Activated T-helper 2 cell treated with anti-CD3 and anti-CD28 coated beads, Interferon-gamma antibody, Interleukin-2, Interleukin-4, amounts not matched to agents 10 μg/mL and 5 μg/mL and 100 μg/mL, durations not matched to agents 14 hours and 24 hours and 36 hours (primary cell): ENCODE measurements at regions not wholly inside any gene's neighbourhood (a gene's known extent, or its start where the extent isn't known, plus 50 kb on each side); places are given as distances from the start of the nearest gene placed in this dataset.
"Not testable (repeated sequence)": the region's sequence is repeated elsewhere in the genome, so short reads cannot be mapped to it uniquely, and the experiment has no call there.

ENCODE experiments used
- DNase-seq: peaks from one replicate; pipeline ENCODE4 v3.0.0; 2021; ENCODE audit warnings: low spot score
- H3K27ac Mint-ChIP-seq: one replicate; pipeline ENCODE4 v1.8.0; 2021; ENCODE audit warnings: mixed read lengths
- H3K27me3 Mint-ChIP-seq: one replicate; pipeline ENCODE4 v1.8.0; 2021; ENCODE audit warnings: low read depth, mixed read lengths
- H3K36me3 Mint-ChIP-seq: one replicate; pipeline ENCODE4 v1.8.0; 2021; ENCODE audit warnings: low read depth, mixed read lengths
- H3K4me1 Mint-ChIP-seq: one replicate; pipeline ENCODE4 v1.8.0; 2021; ENCODE audit warnings: low read depth, mixed read lengths
- H3K4me3 Mint-ChIP-seq: one replicate; pipeline ENCODE4 v1.8.0; 2021; ENCODE audit warnings: low read depth, mild to moderate bottlenecking, moderate library complexity, mixed read lengths
- H3K9me3 Mint-ChIP-seq: one replicate; pipeline ENCODE4 v1.8.0; 2021; ENCODE audit warnings: mixed read lengths
- intact Hi-C: fragments of 100-400 bp; cut with micrococcal nuclease; formaldehyde crosslinking; loops from one replicate; pipeline ENCODE4 v1.15.1; 2023

DNA sequence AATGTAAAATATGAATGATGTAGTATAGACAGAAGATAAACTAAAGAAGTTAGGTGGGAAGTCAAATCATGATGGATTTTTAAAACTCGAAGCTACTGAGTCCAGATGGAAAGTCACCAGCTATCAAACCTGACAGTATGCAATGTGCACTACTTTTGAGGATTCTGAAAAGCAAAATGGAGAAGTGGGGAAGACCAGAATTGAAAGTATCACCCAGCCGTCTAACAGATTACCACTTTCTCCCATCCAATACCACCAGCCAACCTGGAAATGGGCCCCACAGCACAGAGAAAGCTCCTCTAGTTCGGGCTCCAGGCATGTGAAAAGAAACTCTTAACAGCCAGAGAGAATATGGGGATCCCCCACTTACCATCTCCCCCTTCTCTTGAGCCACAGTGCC is 67.9 kb upstream of the SRRM3 start:
- Mint-ChIP-seq H3K9me3 (no peaks in the 10 kb centered on the region), H3K27me3 (no peaks in the 10 kb centered on the region), H3K27ac (peak overlapping the region; percentile 67), H3K4me3 (peak overlapping the region; percentile 45), H3K36me3 (no peaks in the 10 kb centered on the region), H3K4me1 (peaks cover 45% of the 10 kb centered on the region)
- intact Hi-C loops, result loop anchor here (5.0 to 10.0 kb wide), 2 partner anchors 87 to 269 kb away; partner anchors contain the start of genes MDH2 and STYXL1
- no peak for DNase-seq

DNA sequence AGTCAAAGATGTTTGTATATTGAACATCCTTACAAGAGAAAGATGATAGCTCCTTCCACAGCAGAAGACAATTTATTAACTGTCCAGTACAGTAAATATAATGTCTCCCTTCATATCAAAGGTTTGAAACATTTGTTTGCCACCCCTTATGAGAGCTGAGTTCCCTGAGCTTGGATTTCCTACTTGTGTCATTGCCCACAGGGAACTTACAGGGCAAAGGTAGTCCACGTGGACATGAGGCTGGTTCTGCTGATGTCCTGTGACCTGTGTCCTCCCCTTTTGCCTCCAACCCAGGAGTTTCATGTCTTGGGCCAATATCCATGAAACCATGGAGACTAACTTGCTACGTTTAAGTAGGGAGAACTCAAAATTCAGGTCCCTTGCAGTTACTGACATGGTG is 66.4 kb upstream of the SRRM3 start:
- intact Hi-C loops, result loop anchor here (10.0 kb wide), 1 partner anchor 270 kb away; no protein-coding TSS in a partner anchor
- H3K27ac Mint-ChIP-seq, H3K36me3 Mint-ChIP-seq: not testable (repeated sequence)

DNA sequence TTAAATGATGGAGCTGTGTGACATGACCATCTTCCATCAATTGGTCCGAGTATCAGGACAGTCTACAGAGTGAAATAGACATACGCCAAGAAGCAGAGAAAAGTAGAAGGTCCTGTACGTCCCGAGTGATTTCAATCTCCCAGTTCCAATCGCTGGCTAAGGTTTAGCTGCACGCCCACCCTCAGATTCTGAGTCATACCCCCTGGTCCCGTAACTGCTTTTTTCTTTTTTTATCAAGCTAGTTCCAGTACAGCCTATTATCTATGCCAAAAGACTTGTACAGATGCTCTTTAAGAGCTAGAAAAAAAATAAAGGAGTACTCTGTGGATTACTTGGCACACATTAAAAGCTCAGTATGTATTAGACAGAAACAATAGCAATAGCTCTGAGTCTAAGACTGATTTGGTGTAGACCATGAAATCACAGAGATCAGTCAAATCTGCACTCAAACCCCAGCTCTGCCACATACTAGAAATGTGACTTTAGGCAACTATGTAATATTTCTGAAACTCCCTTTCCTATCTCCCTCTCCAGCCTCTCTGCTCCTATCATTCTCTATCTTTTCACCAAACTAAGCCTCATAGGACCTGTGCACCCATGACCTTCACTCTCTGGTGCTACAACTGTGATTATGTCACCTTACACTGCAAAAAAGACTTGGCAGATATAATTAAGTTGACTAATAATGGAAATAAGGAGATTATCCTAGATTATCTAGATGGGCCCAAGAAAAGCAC is 63.0 kb upstream of the SRRM3 start:
- not testable (repeated sequence) for DNase-seq, H3K27me3 Mint-ChIP-seq, H3K27ac Mint-ChIP-seq, H3K9me3 Mint-ChIP-seq, H3K36me3 Mint-ChIP-seq, H3K4me3 Mint-ChIP-seq
- peaks cover 37% of the 10 kb centered on the region for H3K4me1 Mint-ChIP-seq
- intact Hi-C loops, result loop anchor here (10.0 kb wide), 1 partner anchor 274 kb away; no protein-coding TSS in a partner anchor

More for the DNA sequence above, 66.4 kb upstream of the SRRM3 start:
- DNase-seq, H3K9me3 Mint-ChIP-seq, H3K4me3 Mint-ChIP-seq, H3K27me3 Mint-ChIP-seq: not testable (repeated sequence)
- H3K4me1 Mint-ChIP-seq, result peaks cover 51% of the 10 kb centered on the region

DNA sequence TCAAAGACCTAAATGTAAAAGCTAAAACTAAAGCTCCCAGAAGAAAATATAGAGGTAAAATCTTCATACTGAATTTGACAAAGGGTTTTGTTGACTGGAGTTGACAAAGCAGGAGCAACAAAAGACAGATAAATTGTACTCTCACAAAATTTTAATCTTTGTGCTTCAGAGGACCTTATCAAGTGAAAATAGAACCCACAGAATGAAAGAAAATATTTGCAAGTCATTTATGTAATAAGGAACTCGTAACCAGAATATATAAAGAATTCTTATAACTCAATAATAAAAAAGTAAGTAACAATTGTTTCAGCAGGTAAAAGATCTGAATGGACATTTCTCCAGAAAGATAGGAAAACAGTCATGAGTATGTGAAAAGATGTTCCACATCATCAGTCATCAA is 62.0 kb upstream of the SRRM3 start:
- Mint-ChIP-seq H3K36me3 (no peaks in the 10 kb centered on the region), H3K27me3 (no peaks in the 10 kb centered on the region)

DNA sequence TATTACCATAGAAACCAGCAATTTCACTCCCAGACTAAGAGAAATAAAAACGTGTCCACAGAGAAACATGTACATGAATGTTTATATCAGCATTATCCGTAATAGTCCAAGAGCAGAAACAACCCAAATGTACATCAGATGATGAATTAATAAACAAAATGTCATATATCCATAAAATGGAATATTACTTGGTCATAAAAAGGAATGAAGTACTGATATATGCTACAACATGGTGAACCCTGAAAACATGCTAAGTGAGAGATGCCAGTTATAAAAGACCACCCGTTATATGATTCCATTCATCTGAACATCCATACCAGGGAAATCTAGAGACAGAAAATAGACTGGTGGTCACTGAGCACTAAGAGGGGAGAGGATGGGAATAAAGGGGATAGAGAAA is 61.4 kb upstream of the SRRM3 start:
- H3K27ac Mint-ChIP-seq, intact Hi-C loops, H3K36me3 Mint-ChIP-seq: not testable (repeated sequence)

More for the DNA sequence above, 62.0 kb upstream of the SRRM3 start:
- Mint-ChIP-seq H3K4me1 (peaks cover 37% of the 10 kb centered on the region), H3K9me3 (no peaks in the 10 kb centered on the region), H3K4me3 (no peak overlapping the region), H3K27ac (no peak overlapping the region)
- DNase-seq, result no peak
- intact Hi-C loops, result loop anchor here (10.0 kb wide), 1 partner anchor 275 kb away; no protein-coding TSS in a partner anchor

DNA sequence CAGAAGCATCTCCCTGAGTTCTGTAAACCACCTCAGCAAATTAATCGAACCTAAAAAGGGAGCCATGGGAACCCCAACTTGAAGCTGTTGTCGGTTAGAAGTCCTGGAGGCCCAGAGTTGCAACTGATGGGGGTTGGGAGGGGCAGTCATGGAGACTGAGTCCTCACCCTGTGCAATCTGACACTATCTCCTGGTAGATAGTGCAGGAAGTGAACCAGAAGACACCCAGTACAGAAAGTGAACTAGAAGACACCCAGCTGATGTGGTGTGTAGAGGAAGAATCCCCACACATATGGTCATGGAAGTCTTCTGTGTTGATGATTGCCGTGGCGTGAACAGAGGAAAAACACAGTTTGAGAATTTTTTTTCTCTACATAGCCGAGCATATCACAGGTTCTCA is 58.8 kb upstream of the SRRM3 start:
- H3K27ac Mint-ChIP-seq, result peak overlapping the region; percentile 68
- intact Hi-C loops, result no loop called here
- H3K36me3 Mint-ChIP-seq, result no peaks in the 10 kb centered on the region
- peak; percentile 31 for DNase-seq
- H3K27me3 Mint-ChIP-seq, result no peaks in the 10 kb centered on the region
- no peaks in the 10 kb centered on the region for H3K9me3 Mint-ChIP-seq
- H3K4me3 Mint-ChIP-seq, result no peak overlapping the region
- H3K4me1 Mint-ChIP-seq, result peaks cover 35% of the 10 kb centered on the region

More for the DNA sequence above, 61.4 kb upstream of the SRRM3 start:
- H3K9me3 Mint-ChIP-seq, H3K4me3 Mint-ChIP-seq, H3K27me3 Mint-ChIP-seq, DNase-seq: not testable (repeated sequence)
- peaks cover 41% of the 10 kb centered on the region for H3K4me1 Mint-ChIP-seq

DNA sequence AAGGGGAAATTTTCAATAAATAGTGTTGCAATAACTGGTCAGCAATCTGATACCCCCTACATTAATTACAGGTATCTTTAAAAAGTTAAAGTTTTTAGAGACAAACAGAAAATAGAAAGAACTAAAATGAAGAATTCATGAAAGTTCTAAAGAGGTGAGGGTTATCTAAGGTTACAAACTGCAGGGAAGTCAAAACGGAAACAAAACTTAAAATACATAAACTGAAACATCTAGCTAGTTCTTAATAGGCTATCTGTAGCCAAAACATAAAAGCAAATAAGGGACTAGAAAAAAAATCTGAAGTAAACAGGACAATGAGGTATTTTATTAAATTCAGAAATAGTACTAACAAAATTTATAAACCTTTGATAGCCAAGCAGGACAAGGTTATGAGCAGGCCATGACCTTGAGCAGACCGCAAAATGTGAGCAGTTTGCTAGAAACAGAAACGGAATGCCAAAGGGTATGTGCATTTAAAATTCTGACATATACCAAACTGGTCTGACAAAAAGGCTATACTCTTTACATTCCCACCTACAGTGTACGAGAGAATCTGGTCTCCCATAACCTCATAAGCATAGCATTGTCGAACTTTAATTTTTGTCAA is 56.9 kb upstream of the SRRM3 start:
- H3K27me3 Mint-ChIP-seq, H3K9me3 Mint-ChIP-seq, H3K4me3 Mint-ChIP-seq, intact Hi-C loops, H3K36me3 Mint-ChIP-seq, DNase-seq: not testable (repeated sequence)
- Mint-ChIP-seq H3K4me1 (peaks cover 22% of the 10 kb centered on the region), H3K27ac (peak overlapping the region; percentile 42)

DNA sequence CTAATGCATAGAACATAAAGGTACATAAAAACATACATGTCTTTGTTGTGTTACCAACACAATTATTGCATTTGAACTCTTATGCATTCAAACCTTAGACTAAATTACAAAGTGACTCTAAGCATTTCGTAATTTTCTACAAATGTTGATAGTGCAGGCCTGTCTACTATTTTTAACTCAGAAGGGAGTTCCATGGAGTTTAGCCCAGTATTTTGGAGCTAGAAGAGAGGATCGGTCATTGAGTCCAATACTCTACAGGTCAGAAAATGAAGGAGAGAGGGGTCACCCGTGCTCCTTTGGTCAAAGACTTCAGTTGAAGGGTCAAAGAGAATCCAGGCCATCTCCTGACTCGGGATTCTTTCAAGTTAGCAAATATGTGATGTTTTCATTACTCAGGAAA is 55.3 kb upstream of the SRRM3 start:
- H3K9me3 Mint-ChIP-seq, result no peaks in the 10 kb centered on the region
- H3K36me3 Mint-ChIP-seq, result no peaks in the 10 kb centered on the region
- intact Hi-C loops, result no loop called here
- H3K4me3 Mint-ChIP-seq, result no peak overlapping the region
- no peak overlapping the region for H3K27ac Mint-ChIP-seq
- peaks cover 26% of the 10 kb centered on the region for H3K4me1 Mint-ChIP-seq
- DNase-seq, result no peak
- no peaks in the 10 kb centered on the region for H3K27me3 Mint-ChIP-seq

DNA sequence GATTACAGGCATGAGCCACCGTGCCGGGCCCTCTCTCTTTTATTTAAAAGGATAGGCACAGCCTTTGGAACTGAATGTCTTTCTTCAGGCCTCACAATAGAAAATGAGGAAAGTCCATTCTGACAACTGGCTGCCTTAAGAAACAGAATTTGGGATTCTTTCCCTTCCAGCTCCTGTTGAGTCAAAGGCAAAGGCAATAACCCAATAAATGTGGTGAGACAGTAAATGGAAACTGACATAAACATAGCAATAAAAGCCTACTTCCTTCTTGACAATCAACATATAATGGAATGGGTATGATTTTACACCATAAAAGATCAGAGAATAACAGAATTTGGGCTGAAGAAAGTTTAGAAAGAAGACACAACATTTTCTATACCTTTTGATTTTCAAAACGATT is 52.7 kb upstream of the SRRM3 start:
- H3K27ac Mint-ChIP-seq, H3K36me3 Mint-ChIP-seq, H3K4me3 Mint-ChIP-seq, intact Hi-C loops, DNase-seq, H3K27me3 Mint-ChIP-seq, H3K9me3 Mint-ChIP-seq: not testable (repeated sequence)
- peaks cover 27% of the 10 kb centered on the region for H3K4me1 Mint-ChIP-seq

DNA sequence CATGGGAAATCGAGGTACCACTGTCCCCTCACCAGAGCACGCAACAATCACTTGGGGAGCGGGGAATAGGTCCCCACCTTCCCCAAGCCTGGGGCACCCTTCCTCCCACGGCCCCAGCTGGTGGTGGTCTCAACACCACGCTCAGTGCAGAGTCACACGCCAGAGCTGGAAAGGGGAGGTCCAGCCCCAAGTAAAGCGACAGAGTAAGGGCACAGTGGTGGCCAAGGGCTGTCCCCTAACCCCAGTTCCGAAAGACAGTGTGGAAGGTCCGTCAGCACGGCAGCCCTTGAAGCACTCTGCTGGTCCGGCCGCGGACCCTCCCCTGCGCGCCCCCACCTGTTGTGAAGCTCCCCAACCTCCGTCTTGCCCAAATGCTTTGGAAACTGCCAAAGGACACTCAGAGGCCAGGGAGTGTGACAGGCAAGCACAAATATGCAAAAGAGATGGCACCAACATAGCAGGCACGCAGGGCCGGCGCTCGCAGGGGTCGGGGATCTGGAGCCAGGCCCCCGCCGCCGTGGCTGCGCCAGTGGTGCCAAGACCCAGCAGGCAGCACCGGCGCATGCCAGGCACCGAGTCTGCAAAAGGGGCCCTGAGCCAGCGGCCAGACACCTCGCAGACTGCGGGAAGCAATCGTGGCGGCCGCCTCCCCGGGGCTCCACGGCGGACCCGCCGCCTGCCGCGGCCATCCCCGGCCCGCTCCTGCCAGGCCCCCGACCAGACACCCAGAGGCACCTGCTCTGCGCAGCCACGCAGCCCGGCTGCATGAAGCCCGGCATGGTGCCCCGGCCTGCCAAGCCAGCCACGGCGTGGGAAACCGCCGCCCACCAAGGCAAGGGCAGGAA is 51.6 kb upstream of the SRRM3 start:
- intact Hi-C loops, result no loop called here
- no peaks in the 10 kb centered on the region for H3K9me3 Mint-ChIP-seq
- no peaks in the 10 kb centered on the region for H3K36me3 Mint-ChIP-seq
- DNase-seq, result no peak
- no peak overlapping the region for H3K27ac Mint-ChIP-seq
- H3K27me3 Mint-ChIP-seq, result no peaks in the 10 kb centered on the region
- peaks cover 23% of the 10 kb centered on the region for H3K4me1 Mint-ChIP-seq
- no peak overlapping the region for H3K4me3 Mint-ChIP-seq
